GM23338 (cell line): ENCODE measurements at regions not wholly inside any gene's neighbourhood (a gene's known extent, or its start where the extent isn't known, plus 50 kb on each side); places are given as distances from the start of the nearest gene placed in this dataset.

Source experiments
- CREB1 ChIP-seq: fragments of 250-450 bp; sonication (Bioruptor Pico); IDR thresholded peaks from 2 replicates; pipeline ENCODE4 v1.5.0; 2020; ENCODE audit warnings: low read depth, mild to moderate bottlenecking, moderate library complexity
- ETS1 ChIP-seq: IDR thresholded peaks from 2 replicates; pipeline ENCODE4 v1.6.1; 2016; ENCODE audit warnings: antibody characterized with exemption
- EZH2 ChIP-seq: fragments of 200-600 bp; sonication (generic); IDR thresholded peaks from one replicate; pipeline ENCODE4 v1.8.0; 2017; ENCODE audit warnings: antibody characterized with exemption, mild to moderate bottlenecking, low read depth; ENCODE audit not compliant: unreplicated experiment
- EZH2phosphoT487 ChIP-seq: fragments of 200-600 bp; sonication (generic); IDR thresholded peaks from one replicate; pipeline ENCODE4 v1.8.1; 2018; ENCODE audit warnings: antibody characterized with exemption; ENCODE audit not compliant: unreplicated experiment
- POLR2AphosphoS5 ChIP-seq: IDR thresholded peaks from 2 replicates; pipeline ENCODE4 v1.6.1; 2016; ENCODE audit warnings: antibody characterized with exemption, low read depth
- ZNF114 ChIP-seq: fragments of 250-450 bp; sonication (Bioruptor Pico); IDR thresholded peaks from 2 replicates; pipeline ENCODE4 v1.5.0; 2020; ENCODE audit warnings: mild to moderate bottlenecking, moderate library complexity
- TF ChIP-seq, protein P1 (sequence below), 2 experiments: fragments of 200-600 bp in 1 of 2; sonication (generic) in 1 of 2; conservative IDR thresholded peaks; 2 replicates each; pipeline versions ENCODE4 v1.5.1 to v1.6.1; 2016 to 2017; ENCODE audit warnings: antibody characterized with exemption in 2 of 2, low read depth in 2 of 2, mild to moderate bottlenecking in 2 of 2, moderate library complexity in 1 of 2
- TF ChIP-seq, protein P2 (sequence below): IDR thresholded peaks from one replicate; pipeline ENCODE4 v1.6.1; 2018; ENCODE audit warnings: antibody characterized with exemption; ENCODE audit not compliant: unreplicated experiment
- TF ChIP-seq, protein P3 (sequence below): fragments of 250-450 bp; sonication (Bioruptor Pico); IDR thresholded peaks from 2 replicates; pipeline ENCODE4 v1.5.0; 2020; ENCODE audit warnings: mild to moderate bottlenecking, moderate library complexity

- TF ChIP-seq, protein P1, sequence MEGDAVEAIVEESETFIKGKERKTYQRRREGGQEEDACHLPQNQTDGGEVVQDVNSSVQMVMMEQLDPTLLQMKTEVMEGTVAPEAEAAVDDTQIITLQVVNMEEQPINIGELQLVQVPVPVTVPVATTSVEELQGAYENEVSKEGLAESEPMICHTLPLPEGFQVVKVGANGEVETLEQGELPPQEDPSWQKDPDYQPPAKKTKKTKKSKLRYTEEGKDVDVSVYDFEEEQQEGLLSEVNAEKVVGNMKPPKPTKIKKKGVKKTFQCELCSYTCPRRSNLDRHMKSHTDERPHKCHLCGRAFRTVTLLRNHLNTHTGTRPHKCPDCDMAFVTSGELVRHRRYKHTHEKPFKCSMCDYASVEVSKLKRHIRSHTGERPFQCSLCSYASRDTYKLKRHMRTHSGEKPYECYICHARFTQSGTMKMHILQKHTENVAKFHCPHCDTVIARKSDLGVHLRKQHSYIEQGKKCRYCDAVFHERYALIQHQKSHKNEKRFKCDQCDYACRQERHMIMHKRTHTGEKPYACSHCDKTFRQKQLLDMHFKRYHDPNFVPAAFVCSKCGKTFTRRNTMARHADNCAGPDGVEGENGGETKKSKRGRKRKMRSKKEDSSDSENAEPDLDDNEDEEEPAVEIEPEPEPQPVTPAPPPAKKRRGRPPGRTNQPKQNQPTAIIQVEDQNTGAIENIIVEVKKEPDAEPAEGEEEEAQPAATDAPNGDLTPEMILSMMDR (conservative IDR thresholded peaks at IDR 0.05; ENCODE audit: low read depth in 2 of 2), result no peak
- TF ChIP-seq POLR2AphosphoS5 (no peak), EZH2 (no peak), ETS1 (no peak), CREB1 (CRISPR knock-in tag) (no peak), EZH2phosphoT487 (no peak), ZNF114 (CRISPR knock-in tag) (no peak)
- TF ChIP-seq, protein P2, sequence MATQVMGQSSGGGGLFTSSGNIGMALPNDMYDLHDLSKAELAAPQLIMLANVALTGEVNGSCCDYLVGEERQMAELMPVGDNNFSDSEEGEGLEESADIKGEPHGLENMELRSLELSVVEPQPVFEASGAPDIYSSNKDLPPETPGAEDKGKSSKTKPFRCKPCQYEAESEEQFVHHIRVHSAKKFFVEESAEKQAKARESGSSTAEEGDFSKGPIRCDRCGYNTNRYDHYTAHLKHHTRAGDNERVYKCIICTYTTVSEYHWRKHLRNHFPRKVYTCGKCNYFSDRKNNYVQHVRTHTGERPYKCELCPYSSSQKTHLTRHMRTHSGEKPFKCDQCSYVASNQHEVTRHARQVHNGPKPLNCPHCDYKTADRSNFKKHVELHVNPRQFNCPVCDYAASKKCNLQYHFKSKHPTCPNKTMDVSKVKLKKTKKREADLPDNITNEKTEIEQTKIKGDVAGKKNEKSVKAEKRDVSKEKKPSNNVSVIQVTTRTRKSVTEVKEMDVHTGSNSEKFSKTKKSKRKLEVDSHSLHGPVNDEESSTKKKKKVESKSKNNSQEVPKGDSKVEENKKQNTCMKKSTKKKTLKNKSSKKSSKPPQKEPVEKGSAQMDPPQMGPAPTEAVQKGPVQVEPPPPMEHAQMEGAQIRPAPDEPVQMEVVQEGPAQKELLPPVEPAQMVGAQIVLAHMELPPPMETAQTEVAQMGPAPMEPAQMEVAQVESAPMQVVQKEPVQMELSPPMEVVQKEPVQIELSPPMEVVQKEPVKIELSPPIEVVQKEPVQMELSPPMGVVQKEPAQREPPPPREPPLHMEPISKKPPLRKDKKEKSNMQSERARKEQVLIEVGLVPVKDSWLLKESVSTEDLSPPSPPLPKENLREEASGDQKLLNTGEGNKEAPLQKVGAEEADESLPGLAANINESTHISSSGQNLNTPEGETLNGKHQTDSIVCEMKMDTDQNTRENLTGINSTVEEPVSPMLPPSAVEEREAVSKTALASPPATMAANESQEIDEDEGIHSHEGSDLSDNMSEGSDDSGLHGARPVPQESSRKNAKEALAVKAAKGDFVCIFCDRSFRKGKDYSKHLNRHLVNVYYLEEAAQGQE, result no peak
- TF ChIP-seq, protein P3, sequence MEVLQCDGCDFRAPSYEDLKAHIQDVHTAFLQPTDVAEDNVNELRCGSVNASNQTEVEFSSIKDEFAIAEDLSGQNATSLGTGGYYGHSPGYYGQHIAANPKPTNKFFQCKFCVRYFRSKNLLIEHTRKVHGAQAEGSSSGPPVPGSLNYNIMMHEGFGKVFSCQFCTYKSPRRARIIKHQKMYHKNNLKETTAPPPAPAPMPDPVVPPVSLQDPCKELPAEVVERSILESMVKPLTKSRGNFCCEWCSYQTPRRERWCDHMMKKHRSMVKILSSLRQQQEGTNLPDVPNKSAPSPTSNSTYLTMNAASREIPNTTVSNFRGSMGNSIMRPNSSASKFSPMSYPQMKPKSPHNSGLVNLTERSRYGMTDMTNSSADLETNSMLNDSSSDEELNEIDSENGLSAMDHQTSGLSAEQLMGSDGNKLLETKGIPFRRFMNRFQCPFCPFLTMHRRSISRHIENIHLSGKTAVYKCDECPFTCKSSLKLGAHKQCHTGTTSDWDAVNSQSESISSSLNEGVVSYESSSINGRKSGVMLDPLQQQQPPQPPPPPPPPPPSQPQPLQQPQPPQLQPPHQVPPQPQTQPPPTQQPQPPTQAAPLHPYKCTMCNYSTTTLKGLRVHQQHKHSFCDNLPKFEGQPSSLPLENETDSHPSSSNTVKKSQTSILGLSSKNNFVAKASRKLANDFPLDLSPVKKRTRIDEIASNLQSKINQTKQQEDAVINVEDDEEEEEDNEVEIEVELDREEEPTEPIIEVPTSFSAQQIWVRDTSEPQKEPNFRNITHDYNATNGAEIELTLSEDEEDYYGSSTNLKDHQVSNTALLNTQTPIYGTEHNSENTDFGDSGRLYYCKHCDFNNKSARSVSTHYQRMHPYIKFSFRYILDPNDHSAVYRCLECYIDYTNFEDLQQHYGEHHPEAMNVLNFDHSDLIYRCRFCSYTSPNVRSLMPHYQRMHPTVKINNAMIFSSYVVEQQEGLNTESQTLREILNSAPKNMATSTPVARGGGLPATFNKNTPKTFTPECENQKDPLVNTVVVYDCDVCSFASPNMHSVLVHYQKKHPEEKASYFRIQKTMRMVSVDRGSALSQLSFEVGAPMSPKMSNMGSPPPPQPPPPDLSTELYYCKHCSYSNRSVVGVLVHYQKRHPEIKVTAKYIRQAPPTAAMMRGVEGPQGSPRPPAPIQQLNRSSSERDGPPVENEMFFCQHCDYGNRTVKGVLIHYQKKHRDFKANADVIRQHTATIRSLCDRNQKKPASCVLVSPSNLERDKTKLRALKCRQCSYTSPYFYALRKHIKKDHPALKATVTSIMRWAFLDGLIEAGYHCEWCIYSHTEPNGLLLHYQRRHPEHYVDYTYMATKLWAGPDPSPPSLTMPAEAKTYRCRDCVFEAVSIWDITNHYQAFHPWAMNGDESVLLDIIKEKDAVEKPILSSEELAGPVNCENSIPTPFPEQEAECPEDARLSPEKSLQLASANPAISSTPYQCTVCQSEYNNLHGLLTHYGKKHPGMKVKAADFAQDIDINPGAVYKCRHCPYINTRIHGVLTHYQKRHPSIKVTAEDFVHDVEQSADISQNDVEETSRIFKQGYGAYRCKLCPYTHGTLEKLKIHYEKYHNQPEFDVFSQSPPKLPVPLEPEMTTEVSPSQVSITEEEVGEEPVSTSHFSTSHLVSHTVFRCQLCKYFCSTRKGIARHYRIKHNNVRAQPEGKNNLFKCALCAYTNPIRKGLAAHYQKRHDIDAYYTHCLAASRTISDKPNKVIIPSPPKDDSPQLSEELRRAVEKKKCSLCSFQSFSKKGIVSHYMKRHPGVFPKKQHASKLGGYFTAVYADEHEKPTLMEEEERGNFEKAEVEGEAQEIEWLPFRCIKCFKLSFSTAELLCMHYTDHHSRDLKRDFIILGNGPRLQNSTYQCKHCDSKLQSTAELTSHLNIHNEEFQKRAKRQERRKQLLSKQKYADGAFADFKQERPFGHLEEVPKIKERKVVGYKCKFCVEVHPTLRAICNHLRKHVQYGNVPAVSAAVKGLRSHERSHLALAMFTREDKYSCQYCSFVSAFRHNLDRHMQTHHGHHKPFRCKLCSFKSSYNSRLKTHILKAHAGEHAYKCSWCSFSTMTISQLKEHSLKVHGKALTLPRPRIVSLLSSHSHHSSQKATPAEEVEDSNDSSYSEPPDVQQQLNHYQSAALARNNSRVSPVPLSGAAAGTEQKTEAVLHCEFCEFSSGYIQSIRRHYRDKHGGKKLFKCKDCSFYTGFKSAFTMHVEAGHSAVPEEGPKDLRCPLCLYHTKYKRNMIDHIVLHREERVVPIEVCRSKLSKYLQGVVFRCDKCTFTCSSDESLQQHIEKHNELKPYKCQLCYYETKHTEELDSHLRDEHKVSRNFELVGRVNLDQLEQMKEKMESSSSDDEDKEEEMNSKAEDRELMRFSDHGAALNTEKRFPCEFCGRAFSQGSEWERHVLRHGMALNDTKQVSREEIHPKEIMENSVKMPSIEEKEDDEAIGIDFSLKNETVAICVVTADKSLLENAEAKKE, result no peak
Measured at GRCh38 chr7:81260152-81260551, 341.3 kb upstream of the SEMA3C start.
